ENCODE measurements at regions not wholly inside any gene's neighbourhood (a gene's known extent, or its start where the extent isn't known, plus 50 kb on each side); places are given as distances from the start of the nearest gene placed in this dataset.

- TF ChIP-seq EGR1 (IDR thresholded peaks at IDR 0.05; ENCODE audit: borderline replicate concordance, low read depth, low read length) (no peak), CREB1 (IDR thresholded peaks at IDR 0.05) (no peak), TBP (IDR thresholded peaks at IDR 0.05; ENCODE audit: low read depth, low read length) (no peak)
These were observed 54.3 kb upstream of the SLC22A16 start (continued) for GRCh38 chr6:110530671-110531070.

All from H1 (cell line).